GM23338 (cell line): ENCODE measurements at regions not wholly inside any gene's neighbourhood (a gene's known extent, or its start where the extent isn't known, plus 50 kb on each side); places are given as distances from the start of the nearest gene placed in this dataset.

ENCODE experiments used
- ATAC-seq: fragments of 200-7000 bp; cut with Tn5 transposase; 3 replicates; pipeline ENCODE4 v1.9.1; 2020
- DNase-seq: peaks from one replicate; pipeline ENCODE4 v3.0.0-alpha.2; 2015; ENCODE audit warnings: low spot score
- H2AFZ ChIP-seq: fragments of 200-600 bp; sonication (generic); 2 replicates; pipeline ENCODE4 v1.8.0; 2016; ENCODE audit warnings: antibody characterized with exemption, mild to moderate bottlenecking, moderate library complexity
- H3F3A ChIP-seq: fragments of 200-600 bp; sonication (generic); replicated peaks from 2 replicates; pipeline ENCODE4 v1.8.0; 2017; ENCODE audit warnings: antibody characterized with exemption, mixed run types, low read depth
- H3K27ac ChIP-seq: fragments of 200-600 bp; sonication (generic); 2 replicates; pipeline ENCODE4 v1.6.1; 2016; ENCODE audit warnings: low read depth
- H3K27me3 ChIP-seq: fragments of 200-600 bp; sonication (generic); 2 replicates; pipeline ENCODE4 v1.8.0; 2016; ENCODE audit warnings: mild to moderate bottlenecking, mixed run types, moderate library complexity; ENCODE audit not compliant: insufficient read depth
- H3K36me3 ChIP-seq: fragments of 200-600 bp; sonication (generic); 2 replicates; pipeline ENCODE4 v1.8.0; 2016; ENCODE audit warnings: mild to moderate bottlenecking; ENCODE audit not compliant: insufficient read depth
- H3K4me1 ChIP-seq: fragments of 200-600 bp; sonication (generic); 2 replicates; pipeline ENCODE4 v1.8.0; 2016; ENCODE audit warnings: mild to moderate bottlenecking, moderate library complexity; ENCODE audit not compliant: insufficient read depth
- H3K4me2 ChIP-seq: fragments of 200-600 bp; sonication (generic); 2 replicates; pipeline ENCODE4 v1.7.1; 2017; ENCODE audit warnings: mixed run types
- H3K4me3 ChIP-seq: fragments of 200-600 bp; sonication (generic); 2 replicates; pipeline ENCODE4 v1.6.1; 2016; ENCODE audit warnings: mixed run types
- H3K79me2 ChIP-seq: fragments of 200-600 bp; sonication (generic); replicated peaks from 2 replicates; pipeline ENCODE4 v1.8.0; 2017; ENCODE audit warnings: mild to moderate bottlenecking; ENCODE audit not compliant: insufficient read depth
- H3K9me2 ChIP-seq: fragments of 200-600 bp; sonication (generic); 2 replicates; pipeline ENCODE4 v1.8.0; 2017; ENCODE audit not compliant: insufficient read depth
- H4K20me1 ChIP-seq: fragments of 200-600 bp; sonication (generic); replicated peaks from 2 replicates; pipeline ENCODE4 v1.8.0; 2017; ENCODE audit warnings: mild to moderate bottlenecking; ENCODE audit not compliant: insufficient read depth
- H3K27ac Mint-ChIP-seq: 2 replicates; pipeline ENCODE4 v1.8.0; 2020; ENCODE audit warnings: inconsistent platforms, mild to moderate bottlenecking, moderate library complexity, mixed read lengths
- H3K27me3 Mint-ChIP-seq: 3 replicates; pipeline ENCODE4 v1.8.0; 2022; ENCODE audit warnings: low read depth, mild to moderate bottlenecking, moderate library complexity, mixed read lengths, inconsistent platforms; ENCODE audit not compliant: insufficient read depth, poor library complexity
- H3K36me3 Mint-ChIP-seq: 3 replicates; pipeline ENCODE4 v1.8.0; 2021; ENCODE audit warnings: low read depth, mild to moderate bottlenecking, inconsistent platforms, moderate library complexity, mixed read lengths
- H3K4me1 Mint-ChIP-seq: 3 replicates; pipeline ENCODE4 v1.8.0; 2020; ENCODE audit warnings: mild to moderate bottlenecking, inconsistent platforms, mixed read lengths
- H3K4me3 Mint-ChIP-seq: 3 replicates; pipeline ENCODE4 v1.8.0; 2021; ENCODE audit warnings: moderate library complexity, mild to moderate bottlenecking, inconsistent platforms, mixed read lengths
- H3K9me3 Mint-ChIP-seq: 3 replicates; pipeline ENCODE4 v1.8.0; 2020; ENCODE audit warnings: moderate library complexity, mild to moderate bottlenecking, inconsistent platforms, mixed read lengths
- CREB1 ChIP-seq: fragments of 250-450 bp; sonication (Bioruptor Pico); IDR thresholded peaks from 2 replicates; pipeline ENCODE4 v1.5.0; 2020; ENCODE audit warnings: low read depth, mild to moderate bottlenecking, moderate library complexity
- EZH2 ChIP-seq: fragments of 200-600 bp; sonication (generic); IDR thresholded peaks from one replicate; pipeline ENCODE4 v1.8.0; 2017; ENCODE audit warnings: antibody characterized with exemption, mild to moderate bottlenecking, low read depth; ENCODE audit not compliant: unreplicated experiment
- EZH2phosphoT487 ChIP-seq: fragments of 200-600 bp; sonication (generic); IDR thresholded peaks from one replicate; pipeline ENCODE4 v1.8.1; 2018; ENCODE audit warnings: antibody characterized with exemption; ENCODE audit not compliant: unreplicated experiment
- JUNB ChIP-seq: IDR thresholded peaks from one replicate; pipeline ENCODE4 v1.6.1; 2016; ENCODE audit warnings: antibody characterized with exemption; ENCODE audit not compliant: unreplicated experiment
- POLR2AphosphoS5 ChIP-seq: IDR thresholded peaks from 2 replicates; pipeline ENCODE4 v1.6.1; 2016; ENCODE audit warnings: antibody characterized with exemption, low read depth
- STAT1 ChIP-seq: IDR thresholded peaks from one replicate; pipeline ENCODE4 v1.6.1; 2016; ENCODE audit warnings: antibody characterized with exemption; ENCODE audit not compliant: unreplicated experiment
- ZNF114 ChIP-seq: fragments of 250-450 bp; sonication (Bioruptor Pico); IDR thresholded peaks from 2 replicates; pipeline ENCODE4 v1.5.0; 2020; ENCODE audit warnings: mild to moderate bottlenecking, moderate library complexity
- ZNF331 ChIP-seq: fragments of 250-450 bp; sonication (Bioruptor Pico); IDR thresholded peaks from 2 replicates; pipeline ENCODE4 v1.5.0; 2020; ENCODE audit warnings: low read depth, mild to moderate bottlenecking, moderate library complexity
- TF ChIP-seq, protein P1 (sequence below): IDR thresholded peaks from one replicate; pipeline ENCODE4 v1.6.1; 2018; ENCODE audit warnings: antibody characterized with exemption; ENCODE audit not compliant: unreplicated experiment
- TF ChIP-seq, protein P2 (sequence below): IDR thresholded peaks from 2 replicates; pipeline ENCODE4 v1.6.1; 2016; ENCODE audit warnings: antibody characterized with exemption
- TF ChIP-seq, protein P3 (sequence below), 2 experiments: fragments of 200-600 bp in 1 of 2; sonication (generic) in 1 of 2; conservative IDR thresholded peaks; 2 replicates each; pipeline versions ENCODE4 v1.5.1 to v1.6.1; 2016 to 2017; ENCODE audit warnings: antibody characterized with exemption in 2 of 2, low read depth in 2 of 2, mild to moderate bottlenecking in 2 of 2, moderate library complexity in 1 of 2

DNA sequence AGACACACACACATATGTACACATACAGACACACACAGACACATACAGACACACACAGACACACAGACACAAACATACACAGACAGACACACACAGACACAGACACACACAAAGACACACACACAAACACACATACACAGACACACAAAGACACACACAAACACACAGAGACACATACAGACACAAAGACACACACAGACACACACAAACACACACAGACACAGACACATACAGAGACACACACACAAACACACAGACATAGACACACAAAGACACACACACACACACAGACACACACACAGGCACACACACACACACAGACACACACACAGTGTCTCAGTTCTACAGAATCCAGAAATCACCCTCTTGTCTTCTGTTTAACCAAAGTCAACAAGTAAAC lies 280.7 kb downstream of the ASMT start:
- H3K36me3 Mint-ChIP-seq = no peaks in the 10 kb centered on the region
- no peaks in the 10 kb centered on the region for H3K27me3 Mint-ChIP-seq
- H3K27ac Mint-ChIP-seq = no peak overlapping the region

DNA sequence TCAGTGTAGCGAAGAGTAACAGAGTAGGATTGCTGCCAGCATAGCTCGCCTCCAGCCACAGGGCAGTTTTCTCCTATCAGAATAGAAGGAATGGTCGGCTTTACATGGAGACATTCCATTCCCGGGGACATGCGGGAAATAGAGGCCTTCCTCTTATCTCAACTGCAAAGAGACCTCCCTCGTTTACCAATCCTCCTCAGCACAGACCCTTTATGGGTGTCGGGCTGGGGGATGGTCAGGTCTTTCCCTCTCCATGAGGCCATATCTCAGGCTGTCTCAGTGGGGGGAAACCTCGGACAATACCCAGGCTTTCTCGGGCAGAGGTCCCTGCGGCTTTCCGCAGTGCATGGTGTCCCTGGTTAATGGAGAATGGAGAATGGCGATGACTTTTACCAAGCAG lies 285.0 kb downstream of the ASMT start:
- Histone ChIP-seq H3K4me2 (no peak overlapping the region), H2AFZ (peak overlapping the region; percentile 43; the same call in 1 of the 2 replicates), H3K9me2 (0 out of 2 replicates have a peak, but pooled peaks cover 3% of the 10 kb centered on the region), H3F3A (no peaks in the 10 kb centered on the region), H3K27me3 (no peaks in the 10 kb centered on the region), H3K4me1 (no peaks in the 10 kb centered on the region), H3K36me3 (no peaks in the 10 kb centered on the region), H3K27ac (no peak overlapping the region), H3K4me3 (no peak overlapping the region), H4K20me1 (no peaks in the 10 kb centered on the region; the same call in 1 of the 2 replicates), H3K79me2 (no peaks in the 10 kb centered on the region)
- H3K9me3 Mint-ChIP-seq = no peaks in the 10 kb centered on the region; the same call in 1 of the 3 replicates
- DNase-seq (no peak), ATAC-seq (peak; percentile 77)
- H3K4me3 Mint-ChIP-seq = no peak overlapping the region
- peaks cover 14% of the 10 kb centered on the region; the same call in 2 of the 3 replicates for H3K4me1 Mint-ChIP-seq
- H3K36me3 Mint-ChIP-seq = no peaks in the 10 kb centered on the region
- peak overlapping the region; percentile 1; the same call in 1 of the 2 replicates for H3K27ac Mint-ChIP-seq
- no peaks in the 10 kb centered on the region for H3K27me3 Mint-ChIP-seq
- TF ChIP-seq EZH2phosphoT487 (no peak), STAT1 (no peak), POLR2AphosphoS5 (no peak), EZH2 (no peak), CREB1 (CRISPR knock-in tag) (no peak), JUNB (no peak), ZNF114 (CRISPR knock-in tag) (no peak)
- TF ChIP-seq, protein P1, sequence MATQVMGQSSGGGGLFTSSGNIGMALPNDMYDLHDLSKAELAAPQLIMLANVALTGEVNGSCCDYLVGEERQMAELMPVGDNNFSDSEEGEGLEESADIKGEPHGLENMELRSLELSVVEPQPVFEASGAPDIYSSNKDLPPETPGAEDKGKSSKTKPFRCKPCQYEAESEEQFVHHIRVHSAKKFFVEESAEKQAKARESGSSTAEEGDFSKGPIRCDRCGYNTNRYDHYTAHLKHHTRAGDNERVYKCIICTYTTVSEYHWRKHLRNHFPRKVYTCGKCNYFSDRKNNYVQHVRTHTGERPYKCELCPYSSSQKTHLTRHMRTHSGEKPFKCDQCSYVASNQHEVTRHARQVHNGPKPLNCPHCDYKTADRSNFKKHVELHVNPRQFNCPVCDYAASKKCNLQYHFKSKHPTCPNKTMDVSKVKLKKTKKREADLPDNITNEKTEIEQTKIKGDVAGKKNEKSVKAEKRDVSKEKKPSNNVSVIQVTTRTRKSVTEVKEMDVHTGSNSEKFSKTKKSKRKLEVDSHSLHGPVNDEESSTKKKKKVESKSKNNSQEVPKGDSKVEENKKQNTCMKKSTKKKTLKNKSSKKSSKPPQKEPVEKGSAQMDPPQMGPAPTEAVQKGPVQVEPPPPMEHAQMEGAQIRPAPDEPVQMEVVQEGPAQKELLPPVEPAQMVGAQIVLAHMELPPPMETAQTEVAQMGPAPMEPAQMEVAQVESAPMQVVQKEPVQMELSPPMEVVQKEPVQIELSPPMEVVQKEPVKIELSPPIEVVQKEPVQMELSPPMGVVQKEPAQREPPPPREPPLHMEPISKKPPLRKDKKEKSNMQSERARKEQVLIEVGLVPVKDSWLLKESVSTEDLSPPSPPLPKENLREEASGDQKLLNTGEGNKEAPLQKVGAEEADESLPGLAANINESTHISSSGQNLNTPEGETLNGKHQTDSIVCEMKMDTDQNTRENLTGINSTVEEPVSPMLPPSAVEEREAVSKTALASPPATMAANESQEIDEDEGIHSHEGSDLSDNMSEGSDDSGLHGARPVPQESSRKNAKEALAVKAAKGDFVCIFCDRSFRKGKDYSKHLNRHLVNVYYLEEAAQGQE = no peak
- TF ChIP-seq, protein P2, sequence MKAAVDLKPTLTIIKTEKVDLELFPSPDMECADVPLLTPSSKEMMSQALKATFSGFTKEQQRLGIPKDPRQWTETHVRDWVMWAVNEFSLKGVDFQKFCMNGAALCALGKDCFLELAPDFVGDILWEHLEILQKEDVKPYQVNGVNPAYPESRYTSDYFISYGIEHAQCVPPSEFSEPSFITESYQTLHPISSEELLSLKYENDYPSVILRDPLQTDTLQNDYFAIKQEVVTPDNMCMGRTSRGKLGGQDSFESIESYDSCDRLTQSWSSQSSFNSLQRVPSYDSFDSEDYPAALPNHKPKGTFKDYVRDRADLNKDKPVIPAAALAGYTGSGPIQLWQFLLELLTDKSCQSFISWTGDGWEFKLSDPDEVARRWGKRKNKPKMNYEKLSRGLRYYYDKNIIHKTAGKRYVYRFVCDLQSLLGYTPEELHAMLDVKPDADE = no peak
- TF ChIP-seq, protein P3, sequence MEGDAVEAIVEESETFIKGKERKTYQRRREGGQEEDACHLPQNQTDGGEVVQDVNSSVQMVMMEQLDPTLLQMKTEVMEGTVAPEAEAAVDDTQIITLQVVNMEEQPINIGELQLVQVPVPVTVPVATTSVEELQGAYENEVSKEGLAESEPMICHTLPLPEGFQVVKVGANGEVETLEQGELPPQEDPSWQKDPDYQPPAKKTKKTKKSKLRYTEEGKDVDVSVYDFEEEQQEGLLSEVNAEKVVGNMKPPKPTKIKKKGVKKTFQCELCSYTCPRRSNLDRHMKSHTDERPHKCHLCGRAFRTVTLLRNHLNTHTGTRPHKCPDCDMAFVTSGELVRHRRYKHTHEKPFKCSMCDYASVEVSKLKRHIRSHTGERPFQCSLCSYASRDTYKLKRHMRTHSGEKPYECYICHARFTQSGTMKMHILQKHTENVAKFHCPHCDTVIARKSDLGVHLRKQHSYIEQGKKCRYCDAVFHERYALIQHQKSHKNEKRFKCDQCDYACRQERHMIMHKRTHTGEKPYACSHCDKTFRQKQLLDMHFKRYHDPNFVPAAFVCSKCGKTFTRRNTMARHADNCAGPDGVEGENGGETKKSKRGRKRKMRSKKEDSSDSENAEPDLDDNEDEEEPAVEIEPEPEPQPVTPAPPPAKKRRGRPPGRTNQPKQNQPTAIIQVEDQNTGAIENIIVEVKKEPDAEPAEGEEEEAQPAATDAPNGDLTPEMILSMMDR (conservative IDR thresholded peaks at IDR 0.05; ENCODE audit: low read depth in 2 of 2) = no peak

More for the DNA sequence above, 280.7 kb downstream of the ASMT start:
- Histone ChIP-seq H3F3A (0 out of 2 replicates have a peak, but pooled peaks cover 2% of the 10 kb centered on the region), H3K27ac (no peak overlapping the region), H2AFZ (no peak overlapping the region), H3K79me2 (no peaks in the 10 kb centered on the region), H3K4me1 (no peaks in the 10 kb centered on the region), H3K4me3 (no peak overlapping the region), H3K9me2 (no peaks in the 10 kb centered on the region), H3K36me3 (no peaks in the 10 kb centered on the region), H3K27me3 (no peaks in the 10 kb centered on the region), H4K20me1 (no peaks in the 10 kb centered on the region), H3K4me2 (no peak overlapping the region)
- Mint-ChIP-seq H3K4me1 (peaks cover 12% of the 10 kb centered on the region; the same call in 2 of the 3 replicates), H3K4me3 (no peak overlapping the region), H3K9me3 (no peaks in the 10 kb centered on the region; the same call in none of the 3 replicates)
- no peak for ATAC-seq
- TF ChIP-seq ZNF331 (CRISPR knock-in tag) = no peak
- TF ChIP-seq POLR2AphosphoS5 = no peak
- DNase-seq = no peak
